Spleen (tissue), 11 donors: ENCODE measurements at regions not wholly inside any gene's neighbourhood (a gene's known extent, or its start where the extent isn't known, plus 50 kb on each side); places are given as distances from the start of the nearest gene placed in this dataset.

Source experiments
- DNase-seq: peaks from one replicate; pipeline ENCODE4 v3.0.0-alpha.2; 2020
- H3K27ac ChIP-seq, 8 donors: fragments of 200-600 bp; sonication (generic) in 7 of 8; 1 replicate in 4 of 8; 2 replicates in 4 of 8; pipeline versions ENCODE4 v1.5.0 to v1.8.0; 2016 to 2021; ENCODE audit warnings: inconsistent platforms in 4 of 8, mild to moderate bottlenecking in 4 of 8, moderate library complexity in 1 of 8
- H3K27me3 ChIP-seq, 7 donors: fragments of 200-600 bp; sonication (generic) in 6 of 7; replicated peaks in 1 of 7; 1 replicate in 4 of 7; 2 replicates in 3 of 7; pipeline versions ENCODE4 v1.5.0 to v1.8.0; 2016 to 2021; ENCODE audit warnings: inconsistent platforms in 3 of 7, mild to moderate bottlenecking in 1 of 7
- H3K36me3 ChIP-seq, 6 donors: fragments of 200-600 bp; sonication (generic) in 5 of 6; 1 replicate in 4 of 6; 2 replicates in 2 of 6; pipeline versions ENCODE4 v1.5.0 to v1.8.0; 2016 to 2021; ENCODE audit warnings: inconsistent platforms in 2 of 6
- H3K4me1 ChIP-seq, 6 donors: fragments of 200-600 bp; sonication (generic) in 5 of 6; 1 replicate in 3 of 6; 2 replicates in 3 of 6; pipeline versions ENCODE4 v1.5.0 to v1.8.0; 2016 to 2021; ENCODE audit warnings: inconsistent platforms in 3 of 6
- H3K4me3 ChIP-seq, 8 donors: fragments of 200-600 bp; sonication (generic) in 7 of 8; 1 replicate in 4 of 8; 2 replicates in 4 of 8; pipeline versions ENCODE4 v1.5.0 to v1.8.0; 2016 to 2021; ENCODE audit warnings: inconsistent platforms in 4 of 8, mild to moderate bottlenecking in 4 of 8, moderate library complexity in 2 of 8
- H3K9me3 ChIP-seq, 8 donors: fragments of 200-600 bp; sonication (generic) in 7 of 8; 1 replicate in 4 of 8; 2 replicates in 4 of 8; pipeline versions ENCODE4 v1.5.0 to v1.8.0; 2016 to 2021; ENCODE audit warnings: inconsistent platforms in 4 of 8
- POLR2A ChIP-seq, 3 donors: fragments of 450-650 bp; IDR thresholded peaks; one replicate each; pipeline ENCODE4 v1.5.1; 2017; ENCODE audit warnings: antibody characterized with exemption in 3 of 3, mild to moderate bottlenecking in 1 of 3
- POLR2AphosphoS5 ChIP-seq, 3 donors: sonication (generic); formaldehyde crosslinking; IDR thresholded peaks; one replicate each; pipeline ENCODE4 v1.5.1; 2017; ENCODE audit warnings: antibody characterized with exemption in 3 of 3
- WGBS, 5 donors: extraction: QIAGEN DNeasy Blood & Tissue Kit in 3 of 5; methylation state at CpG; one replicate each; pipeline versions ENCODE4 v1.1.5 to v1.1.7; 2013 to 2018; 5-methylcytosine and 5-hydroxymethylcytosine counted together
- intact Hi-C: fragments of 100-400 bp; cut with DNase I; formaldehyde crosslinking; loops from one replicate; pipeline ENCODE4 v1.15.0; 2023; ENCODE audit warnings: low total_unique reads
- TF ChIP-seq, protein P1 (sequence below), 11 experiments: fragments of 200-600 bp in 7 of 11; fragments of 450-650 bp in 4 of 11; sonication (generic) in 4 of 11; IDR thresholded peaks in 8 of 11; conservative IDR thresholded peaks in 3 of 11; 1 replicate in 7 of 11; 2 replicates in 4 of 11; pipeline versions ENCODE4 v1.4.0 to v1.8.0; 2016 to 2021; ENCODE audit warnings: antibody characterized with exemption in 11 of 11, inconsistent platforms in 4 of 11, mild to moderate bottlenecking in 1 of 11
- donor health status: healthy with polysubstance abuse.
- donor health status: DM: no; HTN: no; CAD: no; lungs with moderate emphysema.
- donor health status: DM: no; HTN: no; CAD: no.
- donor health status: Bipolar disorder and iron deficiency.
- donor health status: healthy.
- donor health status: DM: no; HTN: no; CAD: no.
- donor health status: DM: yes; HTN: yes; CAD: no.

DNA sequence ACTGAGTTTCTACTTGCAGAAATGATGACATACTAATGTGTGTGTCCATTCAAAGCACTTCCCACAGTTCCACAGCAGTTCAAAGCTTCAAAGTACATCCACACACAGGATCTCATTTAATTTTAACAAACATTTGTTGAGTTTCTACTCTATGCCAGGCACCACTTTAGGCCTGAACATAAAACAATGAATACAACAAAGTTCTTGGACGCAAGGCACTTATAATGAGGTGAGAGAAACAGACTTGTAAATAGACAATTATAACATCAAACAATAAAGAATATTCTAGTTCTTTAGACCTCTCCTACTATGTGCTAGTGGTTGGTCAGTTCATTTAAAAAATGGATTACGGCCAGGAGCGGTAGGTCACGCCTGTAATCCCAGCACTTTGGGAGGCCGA, 82.0 kb upstream of the SPANXB1 start:
- no peak overlapping the region for H3K27ac ChIP-seq
- H3K4me1 ChIP-seq = no peaks in the 10 kb centered on the region
- H3K4me3 ChIP-seq = no peak overlapping the region
- 88 to 94% (median 91%) methylated on average over 4 to 5 of the region's 5 CpGs for WGBS, 5 donors
- H3K9me3 ChIP-seq = no peaks in the 10 kb centered on the region
- no peak for DNase-seq
- intact Hi-C loops = no loop called here
- TF ChIP-seq, protein P1, sequence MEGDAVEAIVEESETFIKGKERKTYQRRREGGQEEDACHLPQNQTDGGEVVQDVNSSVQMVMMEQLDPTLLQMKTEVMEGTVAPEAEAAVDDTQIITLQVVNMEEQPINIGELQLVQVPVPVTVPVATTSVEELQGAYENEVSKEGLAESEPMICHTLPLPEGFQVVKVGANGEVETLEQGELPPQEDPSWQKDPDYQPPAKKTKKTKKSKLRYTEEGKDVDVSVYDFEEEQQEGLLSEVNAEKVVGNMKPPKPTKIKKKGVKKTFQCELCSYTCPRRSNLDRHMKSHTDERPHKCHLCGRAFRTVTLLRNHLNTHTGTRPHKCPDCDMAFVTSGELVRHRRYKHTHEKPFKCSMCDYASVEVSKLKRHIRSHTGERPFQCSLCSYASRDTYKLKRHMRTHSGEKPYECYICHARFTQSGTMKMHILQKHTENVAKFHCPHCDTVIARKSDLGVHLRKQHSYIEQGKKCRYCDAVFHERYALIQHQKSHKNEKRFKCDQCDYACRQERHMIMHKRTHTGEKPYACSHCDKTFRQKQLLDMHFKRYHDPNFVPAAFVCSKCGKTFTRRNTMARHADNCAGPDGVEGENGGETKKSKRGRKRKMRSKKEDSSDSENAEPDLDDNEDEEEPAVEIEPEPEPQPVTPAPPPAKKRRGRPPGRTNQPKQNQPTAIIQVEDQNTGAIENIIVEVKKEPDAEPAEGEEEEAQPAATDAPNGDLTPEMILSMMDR (IDR thresholded peaks at IDR 0.05 in 8 of 11, conservative IDR thresholded peaks at IDR 0.05 in 3 of 11) = no peak
- no peak for TF ChIP-seq POLR2AphosphoS5 (IDR thresholded peaks at IDR 0.05)
- no peak for TF ChIP-seq POLR2A (IDR thresholded peaks at IDR 0.05)
- no peaks in the 10 kb centered on the region for H3K27me3 ChIP-seq
- no peaks in the 10 kb centered on the region for H3K36me3 ChIP-seq

DNA sequence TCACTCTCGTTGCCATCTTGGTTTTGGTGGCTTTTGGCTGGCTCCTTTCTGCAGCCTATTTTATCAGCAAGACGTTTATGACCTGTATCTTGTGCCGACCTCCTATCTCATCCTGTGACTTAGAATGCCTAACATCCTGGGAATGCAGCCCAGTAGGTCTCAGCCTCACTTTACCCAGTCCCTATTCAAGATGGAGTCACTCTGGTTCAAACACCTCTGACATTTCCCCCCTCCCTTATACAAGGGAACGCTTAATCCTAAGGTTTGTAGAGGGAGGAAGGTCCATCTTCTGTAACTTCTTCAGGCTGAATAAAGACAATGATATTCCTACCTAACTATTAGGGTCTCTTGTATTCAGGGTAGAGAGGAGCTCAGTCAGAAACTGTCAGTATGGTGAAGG, 79.3 kb upstream of the SPANXB1 start:
- no peaks in the 10 kb centered on the region for H3K9me3 ChIP-seq
- H3K27me3 ChIP-seq = no peaks in the 10 kb centered on the region
- intact Hi-C loops = no loop called here
- no peak overlapping the region for H3K4me3 ChIP-seq
- 68 to 87% (median 78%) methylated on average over 4 of the region's 4 CpGs for WGBS, 5 donors
- no peak overlapping the region for H3K27ac ChIP-seq
- no peak for DNase-seq
- TF ChIP-seq, protein P1 (IDR thresholded peaks at IDR 0.05 in 8 of 11, conservative IDR thresholded peaks at IDR 0.05 in 3 of 11) = no peak
- TF ChIP-seq POLR2A (IDR thresholded peaks at IDR 0.05) = no peak
- no peak for TF ChIP-seq POLR2AphosphoS5 (IDR thresholded peaks at IDR 0.05)
- H3K36me3 ChIP-seq = no peaks in the 10 kb centered on the region
- H3K4me1 ChIP-seq = no peaks in the 10 kb centered on the region

DNA sequence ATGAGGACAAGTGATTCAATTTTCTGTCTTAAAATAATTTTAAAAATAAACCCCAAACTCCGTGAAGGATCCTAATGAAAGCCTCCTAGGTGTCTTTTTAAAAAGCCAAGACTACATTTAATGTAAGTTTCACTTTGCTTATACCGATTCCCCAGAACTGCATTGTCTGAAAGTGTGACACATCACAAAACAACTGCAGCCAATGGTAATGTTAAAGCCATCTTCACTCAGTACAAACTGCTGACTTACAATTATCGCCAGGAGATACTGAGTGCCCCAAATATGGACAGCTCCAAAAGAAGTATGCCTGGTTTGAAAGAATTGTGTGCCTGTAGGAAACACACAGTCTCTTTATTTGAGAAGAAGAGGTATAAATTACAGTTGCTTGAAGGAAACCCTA, 73.7 kb upstream of the SPANXB1 start:
- H3K27me3 ChIP-seq = no peaks in the 10 kb centered on the region
- H3K27ac ChIP-seq = no peak overlapping the region
- H3K4me3 ChIP-seq = no peak overlapping the region
- intact Hi-C loops = no loop called here
- TF ChIP-seq POLR2A (IDR thresholded peaks at IDR 0.05) = no peak
- TF ChIP-seq, protein P1 (IDR thresholded peaks at IDR 0.05 in 8 of 11, conservative IDR thresholded peaks at IDR 0.05 in 3 of 11) = no peak
- TF ChIP-seq POLR2AphosphoS5 (IDR thresholded peaks at IDR 0.05) = no peak
- DNase-seq = no peak
- WGBS, 5 donors = 74 to 90% (median 81%) methylated on average over 3 of the region's 3 CpGs
- no peaks in the 10 kb centered on the region for H3K9me3 ChIP-seq
- no peaks in the 10 kb centered on the region for H3K4me1 ChIP-seq
- H3K36me3 ChIP-seq = no peaks in the 10 kb centered on the region

DNA sequence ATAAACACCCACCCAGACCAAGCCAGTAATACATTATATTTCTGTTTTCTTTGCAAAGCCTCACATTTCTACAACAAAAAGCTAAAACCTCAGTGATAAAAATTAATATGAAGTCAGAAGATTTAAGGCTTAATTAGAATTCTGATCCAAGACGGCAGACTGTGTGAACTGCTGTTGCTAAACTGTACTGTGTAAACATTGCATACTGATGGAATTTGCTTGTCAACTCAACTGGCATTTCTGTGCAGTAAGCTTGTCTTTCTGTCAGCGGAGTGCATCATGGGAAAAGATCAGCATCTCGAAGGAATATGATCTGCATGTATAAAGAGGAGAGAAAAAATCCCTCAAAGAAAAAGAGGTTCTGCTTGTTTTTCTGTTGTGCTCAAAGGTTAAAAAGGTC, 69.4 kb upstream of the SPANXB1 start:
- no peaks in the 10 kb centered on the region for H3K4me1 ChIP-seq
- H3K4me3 ChIP-seq = no peak overlapping the region
- 73 to 79% (median 75%) methylated on average over 3 of the region's 3 CpGs for WGBS, 5 donors
- TF ChIP-seq, protein P1 (IDR thresholded peaks at IDR 0.05 in 8 of 11, conservative IDR thresholded peaks at IDR 0.05 in 3 of 11) = no peak
- TF ChIP-seq POLR2A (IDR thresholded peaks at IDR 0.05) (no peak), POLR2AphosphoS5 (IDR thresholded peaks at IDR 0.05) (no peak)
- H3K27me3 ChIP-seq = no peaks in the 10 kb centered on the region
- no peak for DNase-seq
- no peaks in the 10 kb centered on the region for H3K9me3 ChIP-seq
- no peak overlapping the region for H3K27ac ChIP-seq
- intact Hi-C loops = no loop called here
- no peaks in the 10 kb centered on the region for H3K36me3 ChIP-seq
